H9 (cell line): ENCODE measurements at regions not wholly inside any gene's neighbourhood (a gene's known extent, or its start where the extent isn't known, plus 50 kb on each side); places are given as distances from the start of the nearest gene placed in this dataset.

Experiments used
- DNase-seq: peaks from one replicate; pipeline ENCODE4 v3.0.0-alpha.2; 2017
- H2AFZ ChIP-seq: one replicate; pipeline ENCODE4 v1.6.1; 2013; ENCODE audit warnings: mild to moderate bottlenecking, low read length, control low read depth, moderate library complexity
- H2AK5ac ChIP-seq: 2 replicates; pipeline ENCODE4 v1.6.1; 2013; ENCODE audit warnings: low read length, control low read depth, mixed read lengths; ENCODE audit not compliant: insufficient read length
- H2BK120ac ChIP-seq: one replicate; pipeline ENCODE4 v1.6.1; 2013; ENCODE audit warnings: low read depth, mild to moderate bottlenecking, low read length, control low read depth, inconsistent platforms; ENCODE audit not compliant: poor library complexity, severe bottlenecking
- H2BK12ac ChIP-seq: 2 replicates; pipeline ENCODE4 v1.6.1; 2013; ENCODE audit warnings: low read length, control low read depth, mixed read lengths, low read depth; ENCODE audit not compliant: insufficient read length
- H2BK15ac ChIP-seq: 2 replicates; pipeline ENCODE4 v1.6.1; 2013; ENCODE audit warnings: low read depth, low read length, control low read depth
- H2BK20ac ChIP-seq: one replicate; pipeline ENCODE4 v1.6.1; 2013; ENCODE audit warnings: low read depth, mild to moderate bottlenecking, low read length, control low read depth, inconsistent platforms; ENCODE audit not compliant: poor library complexity, severe bottlenecking
- H2BK5ac ChIP-seq: 2 replicates; pipeline ENCODE4 v1.6.1; 2013; ENCODE audit warnings: low read length, control low read depth, mixed read lengths; ENCODE audit not compliant: insufficient read length
- H3K14ac ChIP-seq: 2 replicates; pipeline ENCODE4 v1.6.1; 2013; ENCODE audit warnings: low read length, control low read depth; ENCODE audit not compliant: insufficient read depth
- H3K18ac ChIP-seq: 2 replicates; pipeline ENCODE4 v1.6.1; 2013; ENCODE audit warnings: low read depth, mild to moderate bottlenecking, mixed read lengths, low read length, control low read depth; ENCODE audit not compliant: insufficient read length
- H3K23ac ChIP-seq: 2 replicates; pipeline ENCODE4 v1.6.1; 2013; ENCODE audit warnings: low read length, control low read depth, mixed read lengths, low read depth; ENCODE audit not compliant: insufficient read length
- H3K23me2 ChIP-seq: 2 replicates; pipeline ENCODE4 v1.6.1; 2013; ENCODE audit warnings: low read depth, mild to moderate bottlenecking, mixed read lengths, low read length, control low read depth; ENCODE audit not compliant: insufficient read length, poor library complexity, severe bottlenecking
- H3K27ac ChIP-seq: 2 replicates; pipeline ENCODE4 v1.5.1; 2013; ENCODE audit warnings: low read length, control low read depth, mixed read lengths, low read depth; ENCODE audit not compliant: insufficient read length
- H3K27me3 ChIP-seq: 2 replicates; pipeline ENCODE4 v1.6.1; 2013; ENCODE audit warnings: low read length, control low read depth, inconsistent platforms; ENCODE audit not compliant: insufficient read depth
- H3K4ac ChIP-seq: 2 replicates; pipeline ENCODE4 v1.6.1; 2013; ENCODE audit warnings: low read depth, mild to moderate bottlenecking, control low read depth, inconsistent platforms, low read length, moderate library complexity
- H3K4me1 ChIP-seq: 2 replicates; pipeline ENCODE4 v1.6.1; 2013; ENCODE audit warnings: low read length, control low read depth, inconsistent platforms; ENCODE audit not compliant: insufficient read depth
- H3K4me2 ChIP-seq: 2 replicates; pipeline ENCODE4 v1.6.1; 2013; ENCODE audit warnings: low read length, control low read depth, mixed read lengths; ENCODE audit not compliant: insufficient read length, insufficient read depth
- H3K56ac ChIP-seq: 2 replicates; pipeline ENCODE4 v1.6.1; 2013; ENCODE audit warnings: low read depth, mild to moderate bottlenecking, mixed read lengths, low read length, control low read depth; ENCODE audit not compliant: insufficient read length
- H3K79me1 ChIP-seq: 2 replicates; pipeline ENCODE4 v1.6.1; 2013; ENCODE audit warnings: low read depth, mild to moderate bottlenecking, moderate library complexity, low read length, control low read depth, inconsistent platforms; ENCODE audit not compliant: insufficient read depth, poor library complexity, severe bottlenecking
- H3K79me2 ChIP-seq: 2 replicates; pipeline ENCODE4 v1.6.1; 2013; ENCODE audit warnings: low read length, control low read depth, inconsistent platforms; ENCODE audit not compliant: insufficient read depth
- H3K9ac ChIP-seq: 2 replicates; pipeline ENCODE4 v1.6.1; 2013; ENCODE audit warnings: low read length, control low read depth, mixed read lengths; ENCODE audit not compliant: insufficient read length; ENCODE audit errors: extremely low read depth
- H3K9me3 ChIP-seq: one replicate; pipeline ENCODE4 v1.6.1; 2013; ENCODE audit warnings: low read depth, low read length, inconsistent platforms; ENCODE audit not compliant: control insufficient read depth
- H3T11ph ChIP-seq: one replicate; pipeline ENCODE4 v1.6.1; 2013; ENCODE audit warnings: mild to moderate bottlenecking, low read length, control low read depth, inconsistent platforms
- H4K20me1 ChIP-seq: one replicate; pipeline ENCODE4 v1.6.1; 2013; ENCODE audit not compliant: control insufficient read depth, insufficient read length, insufficient read depth
- H4K5ac ChIP-seq: 2 replicates; pipeline ENCODE4 v1.6.1; 2013; ENCODE audit warnings: low read depth, mild to moderate bottlenecking, mixed read lengths, low read length, control low read depth; ENCODE audit not compliant: insufficient read length
- H4K8ac ChIP-seq: replicated peaks from 2 replicates; pipeline ENCODE4 v1.6.1; 2013; ENCODE audit warnings: low read length, control low read depth, mixed read lengths, low read depth; ENCODE audit not compliant: insufficient read length
- H4K91ac ChIP-seq: 2 replicates; pipeline ENCODE4 v1.6.1; 2013; ENCODE audit warnings: low read depth, mild to moderate bottlenecking, moderate library complexity, mixed read lengths, low read length, control low read depth; ENCODE audit not compliant: insufficient read length
- H3K27ac Mint-ChIP-seq, 3 experiments: 2 replicates in 2 of 3; 3 replicates in 1 of 3; pipeline ENCODE4 v1.8.0; 2020 to 2021; ENCODE audit warnings: mixed read lengths in 3 of 3, mild to moderate bottlenecking in 1 of 3, moderate library complexity in 1 of 3
- H3K27me3 Mint-ChIP-seq: 2 replicates; pipeline ENCODE4 v1.8.0; 2021; ENCODE audit warnings: low read depth, mild to moderate bottlenecking, moderate library complexity, mixed read lengths
- H3K36me3 Mint-ChIP-seq, 3 experiments: 2 replicates in 2 of 3; 3 replicates in 1 of 3; pipeline ENCODE4 v1.8.0; 2020 to 2021; ENCODE audit warnings: low read depth in 3 of 3, mixed read lengths in 3 of 3; ENCODE audit not compliant: insufficient read depth in 1 of 3
- H3K4me1 Mint-ChIP-seq, 2 experiments: 2 replicates each; pipeline ENCODE4 v1.8.0; 2020; ENCODE audit warnings: mixed read lengths in 2 of 2
- H3K4me3 Mint-ChIP-seq, 2 experiments: 2 replicates in 1 of 2; 3 replicates in 1 of 2; pipeline ENCODE4 v1.8.0; 2020 to 2021; ENCODE audit warnings: mild to moderate bottlenecking in 2 of 2, mixed read lengths in 2 of 2, moderate library complexity in 1 of 2
- H3K9me3 Mint-ChIP-seq, 2 experiments: 2 replicates in 1 of 2; 3 replicates in 1 of 2; pipeline ENCODE4 v1.8.0; 2020; ENCODE audit warnings: mild to moderate bottlenecking in 2 of 2, mixed read lengths in 2 of 2, moderate library complexity in 1 of 2
- CTCF ChIP-seq: fragments of 200-600 bp; sonication (generic); conservative IDR thresholded peaks from 3 replicates; pipeline ENCODE4 v1.8.0; 2021; ENCODE audit warnings: antibody characterized with exemption, mild to moderate bottlenecking
- WGBS: extraction: QIAGEN DNeasy Blood & Tissue Kit; methylation state at CpG from one replicate; pipeline ENCODE4 v1.1.7; 2013; ENCODE audit warnings: missing lambda C conversion rate, low lambda C conversion rate, mixed read lengths; ENCODE audit not compliant: insufficient read length; ENCODE audit errors: extremely low coverage; 5-methylcytosine and 5-hydroxymethylcytosine counted together

DNA sequence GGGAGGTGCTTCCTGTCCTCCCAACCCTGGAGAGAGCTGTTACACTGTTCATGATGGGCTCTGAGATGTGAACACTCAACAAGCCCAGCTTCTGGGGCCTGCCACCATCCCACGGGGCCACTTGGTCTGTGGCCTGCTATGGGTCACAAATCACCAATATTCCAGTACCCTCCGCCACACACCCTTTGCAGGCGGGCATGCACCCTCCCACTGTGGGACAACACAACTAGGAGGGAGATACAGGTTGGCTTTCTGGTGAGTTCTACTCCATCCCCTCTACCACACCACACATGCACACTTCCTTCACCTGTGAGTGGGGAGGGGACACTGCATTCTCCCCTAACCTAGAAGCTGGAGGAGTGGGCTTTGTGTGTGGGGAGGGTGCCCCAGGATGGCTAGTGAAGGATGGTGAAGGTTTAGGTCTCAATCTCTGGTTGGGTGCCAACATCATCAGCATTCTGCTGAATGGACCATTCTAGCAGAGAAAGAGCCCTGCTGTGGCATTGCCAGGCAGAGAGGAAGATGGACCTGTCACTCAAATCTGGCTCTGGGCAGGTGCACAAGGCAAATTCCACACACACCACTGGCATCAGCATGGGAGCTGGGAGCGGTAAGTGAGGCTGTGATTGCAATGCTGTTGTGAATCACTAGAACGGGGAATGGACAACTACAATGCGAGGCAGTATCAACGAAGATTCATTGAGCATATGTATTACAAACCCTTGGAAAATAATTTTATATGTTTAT, 175.1 kb downstream of the THBS2 start:
- no peak overlapping the region for H3K23ac ChIP-seq
- H3K56ac ChIP-seq = no peak overlapping the region
- H4K5ac ChIP-seq = no peak overlapping the region
- no peaks in the 10 kb centered on the region for H3K36me3 Mint-ChIP-seq
- WGBS = no CpG with 5 or more reads among the region's 7 CpGs
- no peak overlapping the region for H4K91ac ChIP-seq
- no peak overlapping the region for H2BK120ac ChIP-seq
- peaks cover 0 to 6% of the 10 kb centered on the region in 2 experiments; a peak in 1 of 4 replicates for H3K4me1 Mint-ChIP-seq
- no peak overlapping the region for H2AFZ ChIP-seq
- no peaks in the 10 kb centered on the region for H3K4me1 ChIP-seq
- no peak overlapping the region for H3K27ac ChIP-seq
- no peak for TF ChIP-seq CTCF
- no peaks in the 10 kb centered on the region for H3K27me3 ChIP-seq
- H3K18ac ChIP-seq = no peak overlapping the region
- no peaks in the 10 kb centered on the region; a peak in 1 of 5 replicates for H3K9me3 Mint-ChIP-seq
- no peaks in the 10 kb centered on the region for H4K20me1 ChIP-seq
- no peaks in the 10 kb centered on the region for H3K27me3 Mint-ChIP-seq
- no peak overlapping the region for H3T11ph ChIP-seq
- no peak overlapping the region for H3K14ac ChIP-seq
- no peak overlapping the region for H3K4ac ChIP-seq
- no peak overlapping the region for H3K4me2 ChIP-seq
- H2BK20ac ChIP-seq = no peak overlapping the region
- H3K9me3 ChIP-seq = no peaks in the 10 kb centered on the region
- H3K23me2 ChIP-seq = no peaks in the 10 kb centered on the region
- no peak overlapping the region for H4K8ac ChIP-seq
- no peak overlapping the region for H3K4me3 Mint-ChIP-seq
- H3K79me2 ChIP-seq = no peaks in the 10 kb centered on the region
- no peak overlapping the region for H2BK15ac ChIP-seq
- no peak for DNase-seq
- no peak overlapping the region for H3K27ac Mint-ChIP-seq
- H3K79me1 ChIP-seq = no peaks in the 10 kb centered on the region
- no peak overlapping the region for H2BK12ac ChIP-seq
- H2BK5ac ChIP-seq = no peak overlapping the region
- no peak overlapping the region for H3K9ac ChIP-seq
- H2AK5ac ChIP-seq = no peak overlapping the region
